GM23338 (cell line): ENCODE measurements at regions not wholly inside any gene's neighbourhood (a gene's known extent, or its start where the extent isn't known, plus 50 kb on each side); places are given as distances from the start of the nearest gene placed in this dataset.

Source experiments
- ATAC-seq: fragments of 200-7000 bp; cut with Tn5 transposase; 3 replicates; pipeline ENCODE4 v1.9.1; 2020
- DNase-seq: peaks from one replicate; pipeline ENCODE4 v3.0.0-alpha.2; 2015; ENCODE audit warnings: low spot score
- H2AFZ ChIP-seq: fragments of 200-600 bp; sonication (generic); 2 replicates; pipeline ENCODE4 v1.8.0; 2016; ENCODE audit warnings: antibody characterized with exemption, mild to moderate bottlenecking, moderate library complexity
- H3F3A ChIP-seq: fragments of 200-600 bp; sonication (generic); replicated peaks from 2 replicates; pipeline ENCODE4 v1.8.0; 2017; ENCODE audit warnings: antibody characterized with exemption, mixed run types, low read depth
- H3K27ac ChIP-seq: fragments of 200-600 bp; sonication (generic); 2 replicates; pipeline ENCODE4 v1.6.1; 2016; ENCODE audit warnings: low read depth
- H3K27me3 ChIP-seq: fragments of 200-600 bp; sonication (generic); 2 replicates; pipeline ENCODE4 v1.8.0; 2016; ENCODE audit warnings: mild to moderate bottlenecking, mixed run types, moderate library complexity; ENCODE audit not compliant: insufficient read depth
- H3K36me3 ChIP-seq: fragments of 200-600 bp; sonication (generic); 2 replicates; pipeline ENCODE4 v1.8.0; 2016; ENCODE audit warnings: mild to moderate bottlenecking; ENCODE audit not compliant: insufficient read depth
- H3K4me1 ChIP-seq: fragments of 200-600 bp; sonication (generic); 2 replicates; pipeline ENCODE4 v1.8.0; 2016; ENCODE audit warnings: mild to moderate bottlenecking, moderate library complexity; ENCODE audit not compliant: insufficient read depth
- H3K4me2 ChIP-seq: fragments of 200-600 bp; sonication (generic); 2 replicates; pipeline ENCODE4 v1.7.1; 2017; ENCODE audit warnings: mixed run types
- H3K4me3 ChIP-seq: fragments of 200-600 bp; sonication (generic); 2 replicates; pipeline ENCODE4 v1.6.1; 2016; ENCODE audit warnings: mixed run types
- H3K79me2 ChIP-seq: fragments of 200-600 bp; sonication (generic); replicated peaks from 2 replicates; pipeline ENCODE4 v1.8.0; 2017; ENCODE audit warnings: mild to moderate bottlenecking; ENCODE audit not compliant: insufficient read depth
- H3K9me2 ChIP-seq: fragments of 200-600 bp; sonication (generic); 2 replicates; pipeline ENCODE4 v1.8.0; 2017; ENCODE audit not compliant: insufficient read depth
- H4K20me1 ChIP-seq: fragments of 200-600 bp; sonication (generic); replicated peaks from 2 replicates; pipeline ENCODE4 v1.8.0; 2017; ENCODE audit warnings: mild to moderate bottlenecking; ENCODE audit not compliant: insufficient read depth
- H3K27ac Mint-ChIP-seq: 2 replicates; pipeline ENCODE4 v1.8.0; 2020; ENCODE audit warnings: inconsistent platforms, mild to moderate bottlenecking, moderate library complexity, mixed read lengths
- H3K27me3 Mint-ChIP-seq: 3 replicates; pipeline ENCODE4 v1.8.0; 2022; ENCODE audit warnings: low read depth, mild to moderate bottlenecking, moderate library complexity, mixed read lengths, inconsistent platforms; ENCODE audit not compliant: insufficient read depth, poor library complexity
- H3K36me3 Mint-ChIP-seq: 3 replicates; pipeline ENCODE4 v1.8.0; 2021; ENCODE audit warnings: low read depth, mild to moderate bottlenecking, inconsistent platforms, moderate library complexity, mixed read lengths
- H3K4me1 Mint-ChIP-seq: 3 replicates; pipeline ENCODE4 v1.8.0; 2020; ENCODE audit warnings: mild to moderate bottlenecking, inconsistent platforms, mixed read lengths
- H3K4me3 Mint-ChIP-seq: 3 replicates; pipeline ENCODE4 v1.8.0; 2021; ENCODE audit warnings: moderate library complexity, mild to moderate bottlenecking, inconsistent platforms, mixed read lengths
- H3K9me3 Mint-ChIP-seq: 3 replicates; pipeline ENCODE4 v1.8.0; 2020; ENCODE audit warnings: moderate library complexity, mild to moderate bottlenecking, inconsistent platforms, mixed read lengths
- CREB1 ChIP-seq: fragments of 250-450 bp; sonication (Bioruptor Pico); IDR thresholded peaks from 2 replicates; pipeline ENCODE4 v1.5.0; 2020; ENCODE audit warnings: low read depth, mild to moderate bottlenecking, moderate library complexity
- CTCF ChIP-seq, 2 experiments: fragments of 200-600 bp in 1 of 2; sonication (generic) in 1 of 2; conservative IDR thresholded peaks; 2 replicates each; pipeline versions ENCODE4 v1.5.1 to v1.6.1; 2016 to 2017; ENCODE audit warnings: antibody characterized with exemption in 2 of 2, low read depth in 2 of 2, mild to moderate bottlenecking in 2 of 2, moderate library complexity in 1 of 2
- ETS1 ChIP-seq: IDR thresholded peaks from 2 replicates; pipeline ENCODE4 v1.6.1; 2016; ENCODE audit warnings: antibody characterized with exemption
- EZH2 ChIP-seq: fragments of 200-600 bp; sonication (generic); IDR thresholded peaks from one replicate; pipeline ENCODE4 v1.8.0; 2017; ENCODE audit warnings: antibody characterized with exemption, mild to moderate bottlenecking, low read depth; ENCODE audit not compliant: unreplicated experiment
- EZH2phosphoT487 ChIP-seq: fragments of 200-600 bp; sonication (generic); IDR thresholded peaks from one replicate; pipeline ENCODE4 v1.8.1; 2018; ENCODE audit warnings: antibody characterized with exemption; ENCODE audit not compliant: unreplicated experiment
- JUNB ChIP-seq: IDR thresholded peaks from one replicate; pipeline ENCODE4 v1.6.1; 2016; ENCODE audit warnings: antibody characterized with exemption; ENCODE audit not compliant: unreplicated experiment
- NANOG ChIP-seq: IDR thresholded peaks from 2 replicates; pipeline ENCODE4 v1.6.1; 2016; ENCODE audit warnings: antibody characterized with exemption, borderline replicate concordance
- POLR2AphosphoS5 ChIP-seq: IDR thresholded peaks from 2 replicates; pipeline ENCODE4 v1.6.1; 2016; ENCODE audit warnings: antibody characterized with exemption, low read depth
- REST ChIP-seq: IDR thresholded peaks from one replicate; pipeline ENCODE4 v1.6.1; 2018; ENCODE audit warnings: antibody characterized with exemption; ENCODE audit not compliant: unreplicated experiment
- STAT1 ChIP-seq: IDR thresholded peaks from one replicate; pipeline ENCODE4 v1.6.1; 2016; ENCODE audit warnings: antibody characterized with exemption; ENCODE audit not compliant: unreplicated experiment
- ZNF114 ChIP-seq: fragments of 250-450 bp; sonication (Bioruptor Pico); IDR thresholded peaks from 2 replicates; pipeline ENCODE4 v1.5.0; 2020; ENCODE audit warnings: mild to moderate bottlenecking, moderate library complexity
- ZNF331 ChIP-seq: fragments of 250-450 bp; sonication (Bioruptor Pico); IDR thresholded peaks from 2 replicates; pipeline ENCODE4 v1.5.0; 2020; ENCODE audit warnings: low read depth, mild to moderate bottlenecking, moderate library complexity
- ZNF462 ChIP-seq: fragments of 250-450 bp; sonication (Bioruptor Pico); IDR thresholded peaks from 2 replicates; pipeline ENCODE4 v1.5.0; 2020; ENCODE audit warnings: mild to moderate bottlenecking, moderate library complexity

- no peaks in the 10 kb centered on the region for H3K9me2 ChIP-seq
- H3K4me1 ChIP-seq = no peaks in the 10 kb centered on the region
- Mint-ChIP-seq H3K4me1 (no peaks in the 10 kb centered on the region), H3K9me3 (peaks cover 4% of the 10 kb centered on the region; the same call in 1 of the 3 replicates), H3K36me3 (no peaks in the 10 kb centered on the region), H3K27ac (no peak overlapping the region), H3K27me3 (no peaks in the 10 kb centered on the region), H3K4me3 (no peak overlapping the region)
- H3F3A ChIP-seq = no peaks in the 10 kb centered on the region
- H3K27ac ChIP-seq = no peak overlapping the region
- H3K4me2 ChIP-seq = no peak overlapping the region
- H3K79me2 ChIP-seq = no peaks in the 10 kb centered on the region
- no peak for ATAC-seq
- TF ChIP-seq ZNF462 (CRISPR knock-in tag) (no peak), ETS1 (no peak), ZNF331 (CRISPR knock-in tag) (no peak), POLR2AphosphoS5 (no peak), REST (no peak), ZNF114 (CRISPR knock-in tag) (no peak), NANOG (no peak), EZH2phosphoT487 (no peak), CTCF (conservative IDR thresholded peaks at IDR 0.05; ENCODE audit: low read depth in 2 of 2) (no peak), EZH2 (no peak), CREB1 (no peak), JUNB (no peak), STAT1 (no peak)
- H3K27me3 ChIP-seq = no peaks in the 10 kb centered on the region
- no peaks in the 10 kb centered on the region for H4K20me1 ChIP-seq
- no peak for DNase-seq
- no peaks in the 10 kb centered on the region for H3K36me3 ChIP-seq
- H2AFZ ChIP-seq = no peak overlapping the region
- no peak overlapping the region for H3K4me3 ChIP-seq
Observed at GRCh38 chr4:66071911-66072310, 401.6 kb upstream of the EPHA5 start.
